Heart left ventricle (tissue), 13 donors: ENCODE measurements at regions not wholly inside any gene's neighbourhood (a gene's known extent, or its start where the extent isn't known, plus 50 kb on each side); places are given as distances from the start of the nearest gene placed in this dataset.

ENCODE experiments used
- CTCF ChIP-seq, 12 donors: fragments of 200-600 bp; sonication (generic) in 4 of 12; IDR thresholded peaks; one replicate each; pipeline versions ENCODE4 v1.5.0 to v1.8.0; 2018 to 2022; ENCODE audit warnings: antibody characterized with exemption in 12 of 12, mild to moderate bottlenecking in 5 of 12
- POLR2A ChIP-seq, 2 donors: fragments of 450-650 bp; IDR thresholded peaks; one replicate each; pipeline ENCODE4 v1.6.1; 2017; ENCODE audit warnings: antibody characterized with exemption in 2 of 2, mild to moderate bottlenecking in 2 of 2, moderate library complexity in 2 of 2
- donor health status: ischemic (EF 13 %, LVEDD 7.1; RV severe dilation, severe dysfunction).
- donor health status: DM: no; HTN: yes; CAD: no.
- donor health status: DM: no; HTN: no; CAD: no.
- donor health status: ischemic (EF 25% LVEDD 6.9; RV normal size, moderate dysfunction).
- donor health status: ischemic (EF 25% LVEDD 5.7; RV mildly dilated, moderate dysfunction).
- donor health status: ischemic (EF 35%, LVEDD 5.7; RV mildly dilated, moderate dysfunction).
- donor health status: nonischemic (EF 11% LVEDD 7.7; RV severe dilation, severe dysfunction).
- donor health status: DM: yes; HTN: yes; CAD: no.
- donor health status: PGD.
- donor health status: ischemic (EF 29% LVEDD 5.4; RV normal size, mild dysfunction).
- donor health status: nonischemic (EF 23%, LVEDD 6.1; RV moderate dilation, normal function).

GRCh38 chr6:65786815-65787214 lies 79.8 kb upstream of the EYS start:
- TF ChIP-seq CTCF (IDR thresholded peaks at IDR 0.05) = no peak
- no peak for TF ChIP-seq POLR2A (IDR thresholded peaks at IDR 0.05)
